ENCODE measurements at regions not wholly inside any gene's neighbourhood (a gene's known extent, or its start where the extent isn't known, plus 50 kb on each side); places are given as distances from the start of the nearest gene placed in this dataset.

GRCh38 chr6:84908304-84908904, 144.0 kb upstream of the TBX18 start:
- Histone ChIP-seq H2BK15ac (ENCODE audit: low read depth, low read length) (no peak overlapping the region), H3K4ac (ENCODE audit: low read depth, low read length) (no peak overlapping the region), H3K4me2 (ENCODE audit: insufficient read depth, insufficient read length, low read length) (no peak overlapping the region), H4K91ac (ENCODE audit: insufficient read length, low read depth, low read length) (no peak overlapping the region), H3K18ac (ENCODE audit: insufficient read length, low read depth, low read length) (no peak overlapping the region), H2BK120ac (ENCODE audit: low read depth, low read length, poor library complexity, severe bottlenecking) (no peak overlapping the region), H3K79me2 (ENCODE audit: insufficient read depth, low read length) (no peaks in the 10 kb centered on the region), H3K23ac (ENCODE audit: insufficient read length, low read depth, low read length) (no peak overlapping the region), H4K20me1 (ENCODE audit: control insufficient read depth, insufficient read depth, insufficient read length) (no peaks in the 10 kb centered on the region), H2BK12ac (ENCODE audit: insufficient read length, low read depth, low read length) (no peak overlapping the region), H2AK5ac (ENCODE audit: insufficient read length, low read length) (no peak overlapping the region), H2AFZ (ENCODE audit: low read length) (no peak overlapping the region), H3K79me1 (ENCODE audit: insufficient read depth, low read depth, low read length, poor library complexity, severe bottlenecking) (no peaks in the 10 kb centered on the region), H2BK5ac (ENCODE audit: insufficient read length, low read length) (no peak overlapping the region), H3K27me3 (ENCODE audit: insufficient read depth, low read length) (no peaks in the 10 kb centered on the region), H3T11ph (ENCODE audit: low read length) (no peak overlapping the region), H4K5ac (ENCODE audit: insufficient read length, low read depth, low read length) (no peak overlapping the region), H2BK20ac (ENCODE audit: low read depth, low read length, poor library complexity, severe bottlenecking) (no peak overlapping the region), H3K56ac (ENCODE audit: insufficient read length, low read depth, low read length) (no peak overlapping the region), H3K27ac (ENCODE audit: insufficient read length, low read depth, low read length) (no peak overlapping the region), H3K14ac (ENCODE audit: insufficient read depth, low read length) (no peak overlapping the region), H3K4me1 (ENCODE audit: insufficient read depth, low read length) (no peaks in the 10 kb centered on the region), H4K8ac (replicated peaks; ENCODE audit: insufficient read length, low read depth, low read length) (no peak overlapping the region), H3K23me2 (ENCODE audit: insufficient read length, low read depth, low read length, poor library complexity, severe bottlenecking) (no peaks in the 10 kb centered on the region), H3K9me3 (ENCODE audit: control insufficient read depth, low read depth, low read length) (no peaks in the 10 kb centered on the region), H3K9ac (ENCODE audit: extremely low read depth, insufficient read length, low read length) (no peak overlapping the region)
- Mint-ChIP-seq H3K4me1 (peaks cover 9 to 10% of the 10 kb centered on the region in 2 experiments), H3K9me3 (no peaks in the 10 kb centered on the region), H3K27me3 (ENCODE audit: low read depth) (no peaks in the 10 kb centered on the region), H3K4me3 (no peak overlapping the region), H3K36me3 (ENCODE audit: insufficient read depth in 1 of 3, low read depth in 3 of 3) (no peaks in the 10 kb centered on the region), H3K27ac (no peak overlapping the region)
- no CpG with 5 or more reads among the region's 3 CpGs for WGBS (ENCODE audit: extremely low coverage, insufficient read length, low lambda C conversion rate)
- TF ChIP-seq CTCF (conservative IDR thresholded peaks at IDR 0.05), result no peak
- no peak for DNase-seq

Data from H9 (cell line).